Kidney (tissue), 13 donors: ENCODE measurements at regions not wholly inside any gene's neighbourhood (a gene's known extent, or its start where the extent isn't known, plus 50 kb on each side); places are given as distances from the start of the nearest gene placed in this dataset.
A peak's percentile ranks its signal among the peaks of the same experiment; 100 is the strongest.

Source experiments
- DNase-seq, 5 donors: peaks; one replicate each; pipeline ENCODE4 v3.0.0-alpha.2; 2013 to 2020
- FAIRE-seq: peaks from 2 replicates; lab custom pipeline; 2012; peaks lifted over from hg19 to GRCh38; lab: Jason Lieb, UNC
- H3K27ac ChIP-seq, 2 donors: one replicate each; pipeline ENCODE4 v1.7.0; 2013; ENCODE audit warnings: low read depth in 2 of 2, low read length in 2 of 2, inconsistent platforms in 1 of 2
- H3K27me3 ChIP-seq: one replicate; pipeline ENCODE4 v1.7.1; 2013; ENCODE audit warnings: low read length, inconsistent platforms; ENCODE audit not compliant: control insufficient read depth, insufficient read depth
- H3K36me3 ChIP-seq, 3 donors: one replicate each; pipeline versions ENCODE4 v1.7.0 to v1.7.1; 2013; ENCODE audit warnings: low read length in 3 of 3, control low read depth in 1 of 3, inconsistent platforms in 1 of 3; ENCODE audit not compliant: insufficient read depth in 3 of 3, control insufficient read depth in 2 of 3
- H3K4me1 ChIP-seq, 3 donors: one replicate each; pipeline versions ENCODE4 v1.7.0 to v1.7.1; 2013; ENCODE audit warnings: low read length in 3 of 3, inconsistent platforms in 1 of 3, low read depth in 1 of 3; ENCODE audit not compliant: control insufficient read depth in 2 of 3, insufficient read depth in 2 of 3
- H3K4me3 ChIP-seq, 3 donors: one replicate each; pipeline versions ENCODE4 v1.7.0 to v1.8.1; 2013; ENCODE audit warnings: low read length in 3 of 3, control low read depth in 1 of 3, inconsistent platforms in 1 of 3
- H3K9ac ChIP-seq, 3 donors: one replicate each; pipeline versions ENCODE4 v1.7.0 to v1.7.1; 2013; ENCODE audit warnings: low read length in 3 of 3, control low read depth in 1 of 3, inconsistent platforms in 1 of 3
- H3K9me3 ChIP-seq, 3 donors: one replicate each; pipeline versions ENCODE4 v1.7.0 to v1.7.1; 2013; ENCODE audit warnings: low read length in 3 of 3, control low read depth in 1 of 3, inconsistent platforms in 1 of 3; ENCODE audit not compliant: control insufficient read depth in 2 of 3, insufficient read depth in 1 of 3
- intact Hi-C: fragments of 100-400 bp; cut with DNase I; formaldehyde crosslinking; loops from one replicate; pipeline ENCODE4 v1.11.1; 2022
- TF ChIP-seq, protein P1 (sequence below): IDR thresholded peaks from 3 replicates; pipeline ENCODE4 v1.5.1; 2012; ENCODE audit warnings: mild to moderate bottlenecking, moderate library complexity, borderline replicate concordance; ENCODE audit not compliant: insufficient read depth; ENCODE audit errors: extremely low read depth
- donor health status: control.
- donor health status: control.
- donor health status: control.
- donor health status: control.
- donor health status: control.
- donor health status: DM: yes; HTN: yes; CAD: no.
- donor health status: Normal renal cell carcinoma (clear cell type).

GRCh38 chr22:49676783-49677494 is 150.7 kb downstream of the BRD1 start:
- Histone ChIP-seq H3K36me3 (no peaks in the 10 kb centered on the region), H3K4me3 (no peak overlapping the region), H3K4me1 (no peaks in the 10 kb centered on the region), H3K9me3 (no peaks in the 10 kb centered on the region), H3K27ac (no peak overlapping the region), H3K27me3 (peaks cover under 1% of the 10 kb centered on the region), H3K9ac (no peak overlapping the region)
- TF ChIP-seq, protein P1, sequence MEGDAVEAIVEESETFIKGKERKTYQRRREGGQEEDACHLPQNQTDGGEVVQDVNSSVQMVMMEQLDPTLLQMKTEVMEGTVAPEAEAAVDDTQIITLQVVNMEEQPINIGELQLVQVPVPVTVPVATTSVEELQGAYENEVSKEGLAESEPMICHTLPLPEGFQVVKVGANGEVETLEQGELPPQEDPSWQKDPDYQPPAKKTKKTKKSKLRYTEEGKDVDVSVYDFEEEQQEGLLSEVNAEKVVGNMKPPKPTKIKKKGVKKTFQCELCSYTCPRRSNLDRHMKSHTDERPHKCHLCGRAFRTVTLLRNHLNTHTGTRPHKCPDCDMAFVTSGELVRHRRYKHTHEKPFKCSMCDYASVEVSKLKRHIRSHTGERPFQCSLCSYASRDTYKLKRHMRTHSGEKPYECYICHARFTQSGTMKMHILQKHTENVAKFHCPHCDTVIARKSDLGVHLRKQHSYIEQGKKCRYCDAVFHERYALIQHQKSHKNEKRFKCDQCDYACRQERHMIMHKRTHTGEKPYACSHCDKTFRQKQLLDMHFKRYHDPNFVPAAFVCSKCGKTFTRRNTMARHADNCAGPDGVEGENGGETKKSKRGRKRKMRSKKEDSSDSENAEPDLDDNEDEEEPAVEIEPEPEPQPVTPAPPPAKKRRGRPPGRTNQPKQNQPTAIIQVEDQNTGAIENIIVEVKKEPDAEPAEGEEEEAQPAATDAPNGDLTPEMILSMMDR, result no peak
- FAIRE-seq (no peak), DNase-seq (peak in 1 of 5 donors; percentile 44)
- intact Hi-C loops, result no loop called here

DNA sequence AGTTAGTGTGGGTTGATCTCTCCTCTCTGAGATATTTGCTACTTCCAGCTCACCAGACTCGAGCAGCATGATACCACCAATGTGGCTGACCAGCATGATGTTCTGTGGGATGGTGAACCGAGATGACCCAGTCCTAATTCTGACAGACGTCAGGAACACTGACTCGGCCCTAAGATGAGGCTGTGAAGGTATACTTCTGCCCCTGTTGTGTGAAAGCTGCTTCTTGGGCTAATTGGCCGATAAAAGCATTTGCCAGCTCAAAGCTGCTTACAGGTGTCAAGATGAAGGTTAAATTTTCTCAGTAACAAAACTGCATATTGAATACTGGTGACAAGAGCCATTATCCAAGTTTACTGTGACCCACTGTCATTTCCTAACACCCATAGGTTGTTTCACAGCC is 151.4 kb downstream of the BRD1 start:
- no peak for FAIRE-seq
- Histone ChIP-seq H3K36me3 (no peaks in the 10 kb centered on the region), H3K9ac (no peak overlapping the region), H3K4me1 (no peaks in the 10 kb centered on the region), H3K27me3 (peaks cover 8% of the 10 kb centered on the region), H3K4me3 (no peak overlapping the region), H3K27ac (no peak overlapping the region), H3K9me3 (no peaks in the 10 kb centered on the region)
- DNase-seq, result peak in 1 of 5 donors; percentile 4
- TF ChIP-seq, protein P1, result no peak
- intact Hi-C loops, result no loop called here

DNA sequence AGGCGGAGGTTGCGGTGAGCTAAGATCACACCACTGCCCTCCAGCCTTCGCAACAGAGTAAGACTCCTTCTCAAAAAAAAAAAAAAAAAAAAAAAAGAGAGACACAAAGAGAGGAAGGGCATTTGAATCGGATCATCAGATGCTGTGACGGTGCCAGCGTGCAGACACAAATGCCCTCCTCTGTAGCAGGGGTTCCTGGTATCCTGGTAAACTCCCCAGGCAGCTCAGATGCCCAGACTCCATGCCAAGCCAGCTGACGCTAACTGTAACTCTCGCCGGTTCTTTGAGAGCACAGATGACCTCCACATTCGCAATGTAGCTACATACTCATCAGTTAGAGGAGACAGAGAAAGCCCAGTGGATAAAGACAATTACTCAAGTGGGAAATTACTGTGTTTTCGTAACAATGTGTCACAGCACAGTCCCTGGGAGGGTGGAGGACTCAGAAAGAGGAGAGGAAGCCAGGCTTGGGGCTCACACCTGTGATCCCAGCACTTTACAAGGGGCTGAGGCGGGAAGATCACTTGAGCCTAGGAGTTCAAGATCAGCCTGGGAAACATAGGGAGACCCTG is 153.1 kb downstream of the BRD1 start:
- no peaks in the 10 kb centered on the region for H3K4me1 ChIP-seq
- no peak overlapping the region for H3K27ac ChIP-seq
- no peak overlapping the region for H3K4me3 ChIP-seq
- intact Hi-C loops, result no loop called here
- TF ChIP-seq, protein P1, result no peak
- no peak for DNase-seq
- no peaks in the 10 kb centered on the region for H3K9me3 ChIP-seq
- no peak for FAIRE-seq
- H3K36me3 ChIP-seq, result no peaks in the 10 kb centered on the region
- peaks cover 13% of the 10 kb centered on the region for H3K27me3 ChIP-seq
- no peak overlapping the region for H3K9ac ChIP-seq

- Histone ChIP-seq H3K9ac (no peak overlapping the region), H3K27ac (no peak overlapping the region), H3K27me3 (peaks cover 19% of the 10 kb centered on the region), H3K36me3 (no peaks in the 10 kb centered on the region), H3K9me3 (no peaks in the 10 kb centered on the region), H3K4me3 (no peak overlapping the region), H3K4me1 (no peaks in the 10 kb centered on the region)
- TF ChIP-seq, protein P1, result no peak
- no peak for DNase-seq
- FAIRE-seq, result no peak
- intact Hi-C loops, result no loop called here
Measured at GRCh38 chr22:49673048-49673447, 154.6 kb downstream of the BRD1 start.
